Neuronal stem cell (in vitro differentiated cells): ENCODE measurements at regions not wholly inside any gene's neighbourhood (a gene's known extent, or its start where the extent isn't known, plus 50 kb on each side); places are given as distances from the start of the nearest gene placed in this dataset.

Source experiments
- DNase-seq: peaks from one replicate; pipeline ENCODE4 v3.0.0-alpha.2; 2013; ENCODE audit warnings: low spot score
- H2AFZ ChIP-seq: one replicate; pipeline ENCODE4 v1.6.1; 2013; ENCODE audit warnings: mild to moderate bottlenecking, low read length, inconsistent platforms
- H2AK5ac ChIP-seq: 2 replicates; pipeline ENCODE4 v1.6.1; 2013; ENCODE audit warnings: low read depth, mild to moderate bottlenecking, inconsistent platforms, low read length, moderate library complexity, mixed read lengths
- H2BK120ac ChIP-seq: 2 replicates; pipeline ENCODE4 v1.6.1; 2013; ENCODE audit warnings: low read depth, mild to moderate bottlenecking, inconsistent platforms, low read length, moderate library complexity, mixed read lengths
- H2BK12ac ChIP-seq: one replicate; pipeline ENCODE4 v1.6.1; 2013; ENCODE audit warnings: low read length, inconsistent platforms
- H2BK15ac ChIP-seq: 2 replicates; pipeline ENCODE4 v1.6.1; 2013; ENCODE audit warnings: mild to moderate bottlenecking, low read length, inconsistent platforms, mixed read lengths
- H2BK5ac ChIP-seq: one replicate; pipeline ENCODE4 v1.6.1; 2013; ENCODE audit warnings: inconsistent platforms, mild to moderate bottlenecking, low read length, moderate library complexity
- H3K14ac ChIP-seq: one replicate; pipeline ENCODE4 v1.6.1; 2013; ENCODE audit warnings: low read length, inconsistent platforms
- H3K18ac ChIP-seq: 2 replicates; pipeline ENCODE4 v1.6.1; 2013; ENCODE audit warnings: low read length, inconsistent platforms
- H3K23ac ChIP-seq: 2 replicates; pipeline ENCODE4 v1.6.1; 2013; ENCODE audit warnings: low read depth, mild to moderate bottlenecking, mixed read lengths, low read length, inconsistent platforms; ENCODE audit not compliant: poor library complexity
- H3K27ac ChIP-seq: replicated peaks from 3 replicates; pipeline ENCODE4 v1.5.1; 2013; ENCODE audit warnings: low read length, inconsistent platforms
- H3K27me3 ChIP-seq, 3 experiments: 2 replicates each; pipeline ENCODE4 v1.6.1; 2013; ENCODE audit warnings: low read length in 3 of 3, mild to moderate bottlenecking in 2 of 3, inconsistent platforms in 1 of 3, low read depth in 1 of 3, mixed read lengths in 1 of 3, moderate library complexity in 1 of 3; ENCODE audit not compliant: control insufficient read depth in 3 of 3, insufficient read depth in 3 of 3
- H3K36me3 ChIP-seq, 2 donors: replicated peaks in 1 of 2; 2 replicates each; pipeline ENCODE4 v1.6.1; 2013; ENCODE audit warnings: low read length in 2 of 2; ENCODE audit not compliant: control insufficient read depth in 2 of 2, insufficient read depth in 2 of 2
- H3K4ac ChIP-seq: 2 replicates; pipeline ENCODE4 v1.6.1; 2013; ENCODE audit warnings: inconsistent platforms, mild to moderate bottlenecking, low read length, moderate library complexity
- H3K4me1 ChIP-seq, 2 donors: 1 replicate in 1 of 2; 2 replicates in 1 of 2; pipeline ENCODE4 v1.6.1; 2013; ENCODE audit warnings: low read length in 2 of 2, low read depth in 1 of 2; ENCODE audit not compliant: control insufficient read depth in 2 of 2, insufficient read depth in 1 of 2
- H3K4me2 ChIP-seq: one replicate; pipeline ENCODE4 v1.6.1; 2013; ENCODE audit warnings: mild to moderate bottlenecking, low read length, inconsistent platforms; ENCODE audit not compliant: insufficient read depth, poor library complexity, severe bottlenecking
- H3K4me3 ChIP-seq, 2 donors: 2 replicates each; pipeline ENCODE4 v1.5.1; 2013; ENCODE audit warnings: low read length in 2 of 2, mild to moderate bottlenecking in 2 of 2, inconsistent platforms in 1 of 2, moderate library complexity in 1 of 2
- H3K79me1 ChIP-seq: one replicate; pipeline ENCODE4 v1.6.1; 2013; ENCODE audit warnings: low read depth, mild to moderate bottlenecking, inconsistent platforms, low read length, moderate library complexity
- H3K9ac ChIP-seq: one replicate; pipeline ENCODE4 v1.6.1; 2013; ENCODE audit warnings: mild to moderate bottlenecking, low read depth, low read length, inconsistent platforms; ENCODE audit not compliant: poor library complexity
- H3K9me3 ChIP-seq, 2 donors: replicated peaks in 1 of 2; 2 replicates each; pipeline versions ENCODE3 to v1.6.1; 2013; ENCODE audit warnings: low read length in 2 of 2, mild to moderate bottlenecking in 2 of 2, inconsistent platforms in 1 of 2, low read depth in 1 of 2, mixed read lengths in 1 of 2, moderate library complexity in 1 of 2; ENCODE audit not compliant: control insufficient read depth in 2 of 2, insufficient read depth in 1 of 2
- H4K8ac ChIP-seq: one replicate; pipeline ENCODE4 v1.6.1; 2013; ENCODE audit warnings: low read depth, mild to moderate bottlenecking, inconsistent platforms, low read length, moderate library complexity
- H4K91ac ChIP-seq: one replicate; pipeline ENCODE4 v1.6.1; 2013; ENCODE audit warnings: low read length, low read depth, mild to moderate bottlenecking, inconsistent platforms; ENCODE audit not compliant: poor library complexity
- WGBS, 2 donors: extraction: QIAGEN DNeasy Blood & Tissue Kit; methylation state at CpG; one replicate each; pipeline ENCODE4 v1.1.7; 2013; ENCODE audit warnings: missing lambda C conversion rate in 2 of 2, mixed read lengths in 1 of 2; ENCODE audit not compliant: insufficient read length in 2 of 2, insufficient replicate concordance in 1 of 2; ENCODE audit errors: extremely low coverage in 2 of 2; 5-methylcytosine and 5-hydroxymethylcytosine counted together

- no peak overlapping the region for H3K18ac ChIP-seq
- H3K14ac ChIP-seq: no peak overlapping the region
- H2BK5ac ChIP-seq: no peak overlapping the region
- no peak overlapping the region for H2AFZ ChIP-seq
- no peak overlapping the region for H2BK120ac ChIP-seq
- no peak overlapping the region for H3K27ac ChIP-seq
- H3K4ac ChIP-seq: no peak overlapping the region
- no peak overlapping the region for H2AK5ac ChIP-seq
- H4K91ac ChIP-seq: no peak overlapping the region
- no peak overlapping the region for H4K8ac ChIP-seq
- no peak overlapping the region for H2BK15ac ChIP-seq
- no peak for DNase-seq
- H3K27me3 ChIP-seq: no peaks in the 10 kb centered on the region
- no peak overlapping the region for H2BK12ac ChIP-seq
- H3K79me1 ChIP-seq: no peaks in the 10 kb centered on the region
- peaks cover 0 to 2% of the 10 kb centered on the region in 2 donors for H3K4me1 ChIP-seq
- no peaks in the 10 kb centered on the region for H3K9me3 ChIP-seq
- H3K9ac ChIP-seq: no peak overlapping the region
- no peaks in the 10 kb centered on the region for H3K36me3 ChIP-seq
- H3K4me3 ChIP-seq: no peak overlapping the region
- no CpG with 5 or more reads among the region's 2 CpGs for WGBS, 2 donors
- no peak overlapping the region for H3K23ac ChIP-seq
- H3K4me2 ChIP-seq: no peak overlapping the region
Measured at GRCh38 chr2:150355440-150355839, 132.0 kb downstream of the RND3 start.

GRCh38 chr2:150353376-150353775 lies 134.1 kb downstream of the RND3 start:
- Histone ChIP-seq H3K4ac (no peak overlapping the region), H4K8ac (no peak overlapping the region), H3K23ac (no peak overlapping the region), H3K27me3 (no peaks in the 10 kb centered on the region), H3K9me3 (no peaks in the 10 kb centered on the region), H3K4me1 (peaks cover 0 to 2% of the 10 kb centered on the region in 2 donors), H3K27ac (no peak overlapping the region), H2BK15ac (no peak overlapping the region), H4K91ac (no peak overlapping the region), H3K14ac (no peak overlapping the region), H3K36me3 (no peaks in the 10 kb centered on the region), H3K4me2 (no peak overlapping the region), H3K18ac (no peak overlapping the region), H3K9ac (no peak overlapping the region), H2BK120ac (no peak overlapping the region), H2BK12ac (no peak overlapping the region), H3K4me3 (no peak overlapping the region), H2AFZ (peak overlapping the region; percentile 62), H2BK5ac (no peak overlapping the region), H2AK5ac (no peak overlapping the region), H3K79me1 (no peaks in the 10 kb centered on the region)
- WGBS, 2 donors: no CpG with 5 or more reads among the region's 2 CpGs
- no peak for DNase-seq

DNA sequence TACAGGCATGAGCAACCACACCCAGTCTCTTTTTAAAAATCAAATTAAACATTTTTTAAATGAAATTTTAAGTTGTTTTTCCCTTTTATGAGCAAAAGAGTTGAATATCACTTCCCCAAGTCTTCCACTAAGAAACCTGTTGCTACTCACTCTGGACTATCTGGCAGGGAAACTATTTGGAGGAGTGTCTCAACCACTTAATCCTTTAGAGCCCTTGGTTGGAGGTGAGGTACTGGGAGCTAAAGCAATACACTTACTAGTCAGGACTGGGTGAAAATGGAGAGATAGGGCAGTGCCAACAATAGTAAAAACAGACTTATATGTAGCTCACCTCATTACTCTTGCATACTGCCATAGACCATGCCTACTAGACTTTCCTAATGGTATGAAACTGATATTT lies 135.5 kb downstream of the RND3 start:
- no peak overlapping the region for H3K4ac ChIP-seq

DNA sequence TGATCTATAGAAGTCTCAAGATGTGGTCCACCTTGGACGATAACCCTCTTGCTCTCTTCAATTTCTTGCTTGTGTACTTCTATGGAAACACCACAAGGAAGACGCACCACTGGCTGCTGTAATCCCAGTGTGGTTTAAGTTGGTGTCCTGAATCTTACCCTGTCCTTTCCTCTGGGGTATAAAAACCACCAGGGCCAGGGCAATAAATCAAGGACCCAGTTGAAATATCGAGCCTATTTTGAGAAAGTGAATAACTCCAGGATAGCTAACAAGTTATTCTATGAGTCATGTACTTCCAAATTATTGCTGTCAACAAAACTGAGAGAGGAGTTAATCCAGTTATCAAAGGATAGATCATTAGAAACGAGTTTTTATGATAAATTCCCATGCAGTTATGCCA lies 137.0 kb downstream of the RND3 start:
- H3K36me3 ChIP-seq: no peaks in the 10 kb centered on the region
- no peak overlapping the region for H3K14ac ChIP-seq
- WGBS, 2 donors: no CpG with 5 or more reads among the region's 4 CpGs
- no peak overlapping the region for H2AFZ ChIP-seq
- H2AK5ac ChIP-seq: no peak overlapping the region
- no peak for DNase-seq
- no peak overlapping the region for H3K9ac ChIP-seq
- no peaks in the 10 kb centered on the region for H3K79me1 ChIP-seq
- H2BK15ac ChIP-seq: no peak overlapping the region
- H3K9me3 ChIP-seq: no peaks in the 10 kb centered on the region
- H2BK5ac ChIP-seq: no peak overlapping the region
- no peak overlapping the region for H3K4ac ChIP-seq
- no peak overlapping the region for H3K4me3 ChIP-seq
- no peak overlapping the region for H3K18ac ChIP-seq
- H4K8ac ChIP-seq: no peak overlapping the region
- H2BK12ac ChIP-seq: no peak overlapping the region
- H2BK120ac ChIP-seq: no peak overlapping the region
- peaks cover 0 to 3% of the 10 kb centered on the region in 2 donors for H3K4me1 ChIP-seq
- no peak overlapping the region for H3K23ac ChIP-seq
- H3K4me2 ChIP-seq: no peak overlapping the region
- no peaks in the 10 kb centered on the region for H3K27me3 ChIP-seq
- no peak overlapping the region for H3K27ac ChIP-seq
- no peak overlapping the region for H4K91ac ChIP-seq

More for the DNA sequence above, 135.5 kb downstream of the RND3 start:
- H4K8ac ChIP-seq: no peak overlapping the region
- H2AFZ ChIP-seq: no peak overlapping the region
- no peak overlapping the region for H3K9ac ChIP-seq
- no peak overlapping the region for H2BK120ac ChIP-seq
- no peak overlapping the region for H2BK15ac ChIP-seq
- peaks cover 0 to 2% of the 10 kb centered on the region in 2 donors for H3K4me1 ChIP-seq
- H3K18ac ChIP-seq: no peak overlapping the region
- no peak overlapping the region for H3K4me3 ChIP-seq
- H3K27me3 ChIP-seq: no peaks in the 10 kb centered on the region
- no peaks in the 10 kb centered on the region for H3K9me3 ChIP-seq
- H3K79me1 ChIP-seq: no peaks in the 10 kb centered on the region
- H3K36me3 ChIP-seq: no peaks in the 10 kb centered on the region
- H2BK12ac ChIP-seq: no peak overlapping the region
- DNase-seq: no peak
- H3K14ac ChIP-seq: no peak overlapping the region
- no peak overlapping the region for H4K91ac ChIP-seq
- no peak overlapping the region for H3K27ac ChIP-seq
- H3K23ac ChIP-seq: no peak overlapping the region
- H3K4me2 ChIP-seq: no peak overlapping the region
- H2AK5ac ChIP-seq: no peak overlapping the region
- no peak overlapping the region for H2BK5ac ChIP-seq
